GM20431 (cell line): ENCODE measurements at regions not wholly inside any gene's neighbourhood (a gene's known extent, or its start where the extent isn't known, plus 50 kb on each side); places are given as distances from the start of the nearest gene placed in this dataset.

Experiments used
- in situ Hi-C: fragments of 300-500 bp; cut with MseI, MboI; formaldehyde crosslinking; loops from one replicate; pipeline ENCODE4 v1.15.0; 2020; ENCODE audit warnings: low sequenced_read_pairs; ENCODE audit not compliant: unreplicated experiment

GRCh38 chr12:111034886-111035577 is 114.7 kb upstream of the MYL2 start:
- in situ Hi-C loops, result no loop called here

- in situ Hi-C loops, result no loop called here
Observed at GRCh38 chr12:111034083-111034885, 113.9 kb upstream of the MYL2 start, which contains the start of gene CUX2. CUX2 (plus strand) TSS chr12:111034165.

GRCh38 chr12:111033281-111034082 is 113.1 kb upstream of the MYL2 start:
- in situ Hi-C loops, result no loop called here

GRCh38 chr12:111032591-111032919 is 112.2 kb upstream of the MYL2 start:
- in situ Hi-C loops, result no loop called here

- in situ Hi-C loops, result no loop called here
Observed at GRCh38 chr12:111031916-111032590, 111.7 kb upstream of the MYL2 start.

- in situ Hi-C loops, result no loop called here
Observed at GRCh38 chr12:111030800-111031199, 110.4 kb upstream of the MYL2 start.

- in situ Hi-C loops, result no loop called here
Observed at GRCh38 chr12:111029732-111030131, 109.4 kb upstream of the MYL2 start.

GRCh38 chr12:111029305-111029704 is 108.9 kb upstream of the MYL2 start:
- in situ Hi-C loops, result no loop called here

- in situ Hi-C loops, result no loop called here
Observed at GRCh38 chr12:111028830-111029229, 108.5 kb upstream of the MYL2 start.

GRCh38 chr12:111027431-111027830 is 107.1 kb upstream of the MYL2 start:
- in situ Hi-C loops, result no loop called here

GRCh38 chr12:111025792-111026430 is 105.5 kb upstream of the MYL2 start:
- in situ Hi-C loops, result no loop called here

GRCh38 chr12:111025301-111025700 is 104.9 kb upstream of the MYL2 start:
- in situ Hi-C loops, result no loop called here

- in situ Hi-C loops, result no loop called here
Observed at GRCh38 chr12:111024205-111024801, 103.9 kb upstream of the MYL2 start.

- in situ Hi-C loops, result no loop called here
Observed at GRCh38 chr12:111022386-111022785, 102.0 kb upstream of the MYL2 start.

- in situ Hi-C loops, result no loop called here
Observed at GRCh38 chr12:111014547-111014946, 94.2 kb upstream of the MYL2 start.

- in situ Hi-C loops, result no loop called here
Observed at GRCh38 chr12:111012918-111013317, 92.5 kb upstream of the MYL2 start.

- in situ Hi-C loops, result no loop called here
Observed at GRCh38 chr12:111011999-111012600, 91.7 kb upstream of the MYL2 start.

- in situ Hi-C loops, result no loop called here
Observed at GRCh38 chr12:111010916-111011657, 90.7 kb upstream of the MYL2 start.
